NT2/D1 (cell line): ENCODE measurements at regions not wholly inside any gene's neighbourhood (a gene's known extent, or its start where the extent isn't known, plus 50 kb on each side); places are given as distances from the start of the nearest gene placed in this dataset.

Experiments used
- DNase-seq: peaks from one replicate; pipeline ENCODE4 v3.0.0-alpha.2; 2011; ENCODE audit warnings: low read depth, low spot score
- H3K27me3 ChIP-seq: 2 replicates; pipeline ENCODE4 v1.6.0; 2011; ENCODE audit warnings: mild to moderate bottlenecking; ENCODE audit not compliant: insufficient read length, insufficient read depth
- H3K36me3 ChIP-seq: 2 replicates; pipeline ENCODE4 v1.6.1; 2011; ENCODE audit warnings: mild to moderate bottlenecking, low read length, mixed read lengths; ENCODE audit not compliant: insufficient read depth, insufficient read length
- H3K4me1 ChIP-seq: 2 replicates; pipeline ENCODE4 v1.5.1; 2011; ENCODE audit not compliant: insufficient read depth, insufficient read length
- H3K4me3 ChIP-seq: 2 replicates; pipeline ENCODE4 v1.5.1; 2011; ENCODE audit warnings: low read depth; ENCODE audit not compliant: insufficient read length
- H3K9ac ChIP-seq: 2 replicates; pipeline ENCODE4 v1.6.0; 2011; ENCODE audit warnings: low read depth; ENCODE audit not compliant: insufficient read length
- H3K9me3 ChIP-seq: 2 replicates; pipeline ENCODE4 v1.5.1; 2011; ENCODE audit warnings: mild to moderate bottlenecking, low read length; ENCODE audit not compliant: insufficient read depth
- SUZ12 ChIP-seq: IDR thresholded peaks from 2 replicates; pipeline ENCODE4 v1.6.1; 2011; ENCODE audit not compliant: insufficient read length, insufficient read depth; ENCODE audit errors: extremely low read depth
- YY1 ChIP-seq: IDR thresholded peaks from 2 replicates; pipeline ENCODE4 v1.6.1; 2011; ENCODE audit not compliant: insufficient read length, insufficient read depth
- ZNF274 ChIP-seq: IDR thresholded peaks from 2 replicates; pipeline ENCODE4 v1.6.1; 2011; ENCODE audit warnings: mild to moderate bottlenecking, low read depth, low read length

- H3K27me3 ChIP-seq: no peaks in the 10 kb centered on the region
- TF ChIP-seq SUZ12 (no peak), YY1 (no peak), ZNF274 (no peak)
- no peaks in the 10 kb centered on the region for H3K36me3 ChIP-seq
- DNase-seq: no peak
- H3K9me3 ChIP-seq: no peaks in the 10 kb centered on the region; the same call in 1 of the 2 replicates
- no peak overlapping the region for H3K9ac ChIP-seq
- no peaks in the 10 kb centered on the region for H3K4me1 ChIP-seq
- no peak overlapping the region for H3K4me3 ChIP-seq
These were observed 282.4 kb upstream of the CHAC2 start for GRCh38 chr2:53485021-53485728.

- no peak for DNase-seq
- no peaks in the 10 kb centered on the region for H3K27me3 ChIP-seq
- H3K36me3 ChIP-seq: no peaks in the 10 kb centered on the region
- H3K9ac ChIP-seq: no peak overlapping the region
- no peaks in the 10 kb centered on the region for H3K4me1 ChIP-seq
- H3K4me3 ChIP-seq: no peak overlapping the region
- TF ChIP-seq ZNF274: no peak
- no peak for TF ChIP-seq SUZ12
- no peak for TF ChIP-seq YY1
- no peaks in the 10 kb centered on the region; the same call in 1 of the 2 replicates for H3K9me3 ChIP-seq
These were observed 283.1 kb upstream of the CHAC2 start for GRCh38 chr2:53484531-53484930.

GRCh38 chr2:53477517-53477916 is 290.1 kb upstream of the CHAC2 start:
- Histone ChIP-seq H3K9ac (no peak overlapping the region), H3K4me3 (no peak overlapping the region), H3K9me3 (no peaks in the 10 kb centered on the region), H3K36me3 (no peaks in the 10 kb centered on the region), H3K27me3 (no peaks in the 10 kb centered on the region), H3K4me1 (no peaks in the 10 kb centered on the region)
- no peak for DNase-seq
- TF ChIP-seq ZNF274 (no peak), YY1 (no peak), SUZ12 (no peak)

GRCh38 chr2:53476834-53477233 is 290.8 kb upstream of the CHAC2 start:
- Histone ChIP-seq H3K4me3 (no peak overlapping the region), H3K9ac (no peak overlapping the region), H3K36me3 (no peaks in the 10 kb centered on the region), H3K9me3 (no peaks in the 10 kb centered on the region), H3K4me1 (no peaks in the 10 kb centered on the region), H3K27me3 (no peaks in the 10 kb centered on the region)
- no peak for DNase-seq
- no peak for TF ChIP-seq YY1
- TF ChIP-seq ZNF274: no peak

GRCh38 chr2:53475766-53476165 is 291.8 kb upstream of the CHAC2 start:
- no peak overlapping the region for H3K9ac ChIP-seq
- no peak for DNase-seq
- no peaks in the 10 kb centered on the region for H3K27me3 ChIP-seq
- no peaks in the 10 kb centered on the region for H3K4me1 ChIP-seq
- no peaks in the 10 kb centered on the region for H3K9me3 ChIP-seq
- H3K36me3 ChIP-seq: no peaks in the 10 kb centered on the region
- no peak for TF ChIP-seq ZNF274
- TF ChIP-seq YY1: no peak
- TF ChIP-seq SUZ12: no peak
- H3K4me3 ChIP-seq: no peak overlapping the region

- no peaks in the 10 kb centered on the region for H3K27me3 ChIP-seq
- no peak for DNase-seq
- no peaks in the 10 kb centered on the region for H3K4me1 ChIP-seq
- H3K9ac ChIP-seq: no peak overlapping the region
- H3K9me3 ChIP-seq: no peaks in the 10 kb centered on the region
- TF ChIP-seq SUZ12 (no peak), ZNF274 (no peak)
- H3K4me3 ChIP-seq: no peak overlapping the region
- H3K36me3 ChIP-seq: no peaks in the 10 kb centered on the region
These were observed 292.3 kb upstream of the CHAC2 start for GRCh38 chr2:53475321-53475720.

GRCh38 chr2:53474914-53475313 is 292.7 kb upstream of the CHAC2 start:
- H3K4me3 ChIP-seq: no peak overlapping the region
- no peaks in the 10 kb centered on the region for H3K4me1 ChIP-seq
- TF ChIP-seq SUZ12: no peak
- no peak for TF ChIP-seq ZNF274
- no peak overlapping the region for H3K9ac ChIP-seq
- H3K27me3 ChIP-seq: no peaks in the 10 kb centered on the region
- no peak for DNase-seq
- H3K36me3 ChIP-seq: no peaks in the 10 kb centered on the region
- H3K9me3 ChIP-seq: no peaks in the 10 kb centered on the region
